NCI-H345 treated with DMSO at 0.1 percent for 48 hours (cell line): ENCODE measurements at regions not wholly inside any gene's neighbourhood (a gene's known extent, or its start where the extent isn't known, plus 50 kb on each side); places are given as distances from the start of the nearest gene placed in this dataset.

Source experiments
- DNase-seq: peaks from one replicate; lab custom pipeline; 2025; ENCODE audit not compliant: unreplicated experiment; lab: John Stamatoyannopoulos, UW

DNA sequence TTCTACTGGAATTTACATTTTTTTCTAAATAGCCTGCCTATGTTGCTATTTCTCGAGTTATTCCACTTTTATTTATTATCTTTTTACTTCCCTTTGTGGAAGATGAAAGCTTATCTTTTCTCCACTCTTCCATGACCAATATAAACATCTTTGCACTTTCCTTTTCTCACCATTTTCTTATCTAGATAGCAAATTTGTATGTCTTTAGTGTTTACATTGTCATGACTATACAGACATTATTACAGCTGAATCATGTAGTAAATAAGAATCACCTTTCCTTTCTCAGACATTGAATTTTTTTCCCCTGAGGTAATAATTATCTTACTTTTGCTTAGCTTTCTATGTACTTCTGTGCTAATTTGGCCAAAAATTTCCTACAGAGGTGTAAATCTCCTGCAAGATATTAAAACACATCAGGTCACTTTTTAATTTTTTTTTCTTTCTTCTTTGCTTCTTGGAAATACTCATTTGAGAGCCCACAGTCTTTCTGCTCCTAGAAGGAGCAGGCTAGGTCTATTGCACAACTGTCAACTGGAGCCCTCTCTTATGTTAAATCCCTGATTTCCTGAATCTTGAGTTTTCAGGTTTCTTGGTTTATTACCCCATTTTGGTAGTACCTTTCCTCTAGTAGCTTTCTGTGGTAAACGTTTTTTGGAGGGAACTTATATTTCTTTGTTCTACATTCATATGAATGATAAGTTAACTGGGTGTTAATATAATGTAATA is 109.0 kb upstream of the ATP2B1 start:
- no peak for DNase-seq

DNA sequence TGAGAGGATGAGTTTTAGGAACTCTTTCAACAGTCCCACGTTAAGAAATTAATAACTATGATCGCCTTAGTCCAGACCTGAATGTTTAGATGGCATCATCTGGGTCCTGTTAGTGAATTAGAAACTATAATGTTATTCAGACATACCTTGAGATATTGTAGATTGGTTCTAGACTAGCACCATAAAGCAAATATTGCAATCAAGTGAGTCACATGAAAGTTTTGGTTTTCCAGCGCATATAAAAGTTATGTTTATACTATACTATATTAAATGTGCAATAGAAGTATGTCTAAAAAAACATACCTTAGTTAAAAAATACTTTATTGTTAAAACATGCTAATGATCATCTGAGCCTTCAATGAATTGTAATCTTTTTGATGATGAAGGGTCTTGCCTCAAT is 106.6 kb upstream of the ATP2B1 start:
- DNase-seq = no peak

DNA sequence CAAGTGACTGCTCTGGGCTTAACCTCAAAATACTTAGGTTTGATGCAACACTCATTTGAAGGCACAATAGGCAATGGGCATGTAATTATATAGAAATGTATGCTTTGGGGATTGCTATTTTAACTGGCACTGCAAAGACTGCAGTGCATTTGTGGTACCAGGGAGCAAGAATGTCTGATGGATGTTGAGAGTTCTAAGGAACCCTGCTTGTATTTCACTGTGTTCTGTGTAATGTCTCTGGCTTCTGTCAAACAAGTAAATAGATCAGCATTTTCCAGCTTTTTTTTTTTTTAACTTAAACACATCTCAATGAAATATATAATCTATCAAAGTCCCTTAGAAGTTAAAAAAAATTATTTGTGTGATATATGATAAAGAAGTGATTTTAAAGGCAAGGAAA is 94.8 kb upstream of the ATP2B1 start:
- DNase-seq = no peak

DNA sequence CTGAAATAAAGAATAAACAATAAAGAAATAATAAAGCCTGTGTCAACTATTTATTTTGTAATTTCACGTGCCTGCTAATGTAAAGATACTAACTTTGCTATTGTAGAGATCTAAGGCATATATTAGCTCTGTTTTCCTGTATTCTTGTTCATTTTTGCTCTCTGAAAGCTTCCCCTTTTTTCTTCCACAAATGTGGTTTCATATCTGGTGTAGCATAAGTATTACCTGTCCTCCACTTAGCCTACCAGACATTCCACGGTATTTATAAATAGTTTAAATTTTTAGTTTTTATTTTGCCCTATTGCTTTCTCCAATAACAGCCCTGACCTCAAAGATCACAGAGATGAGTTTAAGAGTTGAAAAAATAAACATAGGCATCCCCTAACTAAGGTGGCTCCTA is 92.6 kb upstream of the ATP2B1 start:
- no peak for DNase-seq

DNA sequence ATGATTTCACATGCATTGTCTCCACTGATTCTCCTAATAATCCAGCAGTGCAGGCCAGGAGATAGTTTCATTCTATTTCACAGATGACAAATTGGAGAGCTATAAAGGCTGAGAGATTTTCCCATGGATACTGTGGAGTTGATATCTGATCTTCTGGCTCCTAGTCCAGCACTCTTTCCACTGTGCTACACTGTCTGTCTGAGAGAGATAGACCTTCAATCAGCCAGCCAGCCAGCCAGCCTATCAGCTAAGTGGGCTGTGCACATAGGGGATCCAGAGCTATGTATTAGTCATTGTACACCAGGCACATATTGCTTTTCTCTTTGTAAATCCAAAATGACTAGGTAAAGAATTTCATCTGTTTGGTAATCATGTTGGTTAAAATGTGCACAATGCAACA is 91.8 kb upstream of the ATP2B1 start:
- DNase-seq = no peak

DNA sequence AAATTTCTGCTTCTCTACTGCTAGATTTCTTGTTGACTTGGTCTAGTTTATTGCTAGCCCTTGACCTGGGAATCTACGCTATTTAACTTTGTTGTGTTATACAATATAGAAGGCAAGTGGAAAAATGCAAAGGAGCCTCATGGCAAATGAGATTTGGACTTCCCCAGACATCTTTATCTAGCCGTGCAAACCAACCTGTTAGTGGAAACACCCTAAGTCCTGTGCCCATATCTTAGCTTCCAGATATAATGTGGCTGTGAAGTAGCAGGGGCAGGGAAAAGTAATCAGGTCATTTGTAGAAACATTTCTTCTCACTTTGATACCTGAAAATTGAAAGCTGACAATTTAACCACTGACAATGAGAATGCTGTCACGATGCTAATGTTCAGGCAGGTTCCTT is 90.7 kb upstream of the ATP2B1 start:
- no peak for DNase-seq

DNA sequence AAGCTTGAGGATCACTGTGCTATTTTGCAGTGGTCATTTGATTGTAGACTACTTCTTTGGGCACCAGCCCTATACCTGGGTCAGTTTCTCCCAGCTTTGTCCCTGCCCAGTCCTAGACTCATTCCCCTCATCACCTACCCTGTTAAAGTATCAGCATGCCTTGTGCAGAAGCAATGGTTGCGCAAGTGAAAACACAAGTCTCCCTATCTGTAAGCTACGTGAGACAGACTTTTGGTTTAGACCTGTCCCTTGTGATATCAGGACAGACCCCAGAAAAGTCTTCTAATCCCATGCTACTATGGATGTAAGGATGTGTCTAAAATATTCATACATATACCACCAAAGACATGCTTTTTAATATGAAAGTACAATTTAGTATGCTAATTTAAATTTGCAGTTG is 88.8 kb upstream of the ATP2B1 start:
- no peak for DNase-seq

DNA sequence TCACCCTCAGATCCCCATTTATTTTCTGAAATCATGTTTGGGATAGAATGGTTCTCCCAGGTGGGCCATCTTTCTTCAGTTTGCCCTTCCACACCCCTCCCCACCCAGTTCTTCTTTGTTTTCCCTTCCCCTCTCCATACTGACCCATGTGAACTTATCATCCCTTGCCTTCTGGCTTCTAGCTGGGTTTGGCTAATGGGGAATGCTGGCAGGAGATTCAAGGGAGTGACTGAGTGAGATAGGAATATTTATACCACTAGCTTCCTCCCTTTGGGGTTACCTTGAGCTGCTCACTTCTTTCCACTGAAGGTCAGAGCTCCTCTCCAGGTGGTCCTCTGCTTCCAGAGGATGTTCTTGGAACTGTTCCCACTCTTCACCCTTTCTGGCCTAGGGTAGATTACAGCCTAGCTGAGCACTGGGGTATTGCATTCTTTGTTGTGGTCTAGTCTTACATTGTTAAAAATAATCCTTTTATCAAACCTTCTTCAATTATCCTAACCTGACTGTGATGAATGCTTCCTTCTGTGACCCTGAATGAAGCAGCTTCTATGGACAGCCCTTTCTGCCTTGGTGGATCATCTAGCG is 88.3 kb upstream of the ATP2B1 start:
- no peak for DNase-seq

DNA sequence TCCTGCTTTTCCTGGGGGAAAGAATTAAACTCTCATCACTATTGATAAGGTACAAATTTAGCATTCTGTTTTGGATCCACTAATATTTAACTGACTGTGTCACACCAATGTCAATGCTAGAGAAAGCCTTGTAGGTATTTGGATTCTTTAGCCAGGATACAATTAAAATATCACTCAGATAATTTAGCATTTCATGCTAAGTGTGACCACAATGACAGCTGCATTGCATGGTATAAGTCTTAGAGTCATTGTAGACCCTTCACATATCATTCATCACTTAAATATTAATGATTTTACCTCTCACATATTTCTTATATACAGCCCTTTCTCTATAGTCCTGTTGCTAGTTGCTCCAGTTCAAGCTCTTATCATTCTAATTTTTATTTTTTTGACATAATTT is 85.3 kb upstream of the ATP2B1 start:
- DNase-seq = no peak

DNA sequence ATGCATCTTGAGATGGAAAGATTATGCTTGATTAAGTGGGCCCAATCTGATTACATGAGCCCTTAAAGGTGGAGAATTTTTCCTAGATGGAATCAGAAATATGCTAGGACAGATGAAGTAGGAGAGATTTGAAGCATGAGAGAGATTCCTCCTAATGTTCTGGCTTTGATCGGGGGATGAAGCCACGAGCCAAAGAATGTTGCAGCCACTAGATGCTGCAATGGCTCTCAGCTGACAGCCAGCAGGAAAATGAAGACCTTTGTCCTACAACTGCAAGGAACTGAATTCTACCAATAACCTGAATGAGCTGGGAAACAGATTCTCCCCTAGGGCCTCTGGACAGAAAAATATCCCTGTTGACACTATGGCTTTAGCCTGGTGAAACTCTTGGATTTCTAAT is 82.6 kb upstream of the ATP2B1 start:
- no peak for DNase-seq

DNA sequence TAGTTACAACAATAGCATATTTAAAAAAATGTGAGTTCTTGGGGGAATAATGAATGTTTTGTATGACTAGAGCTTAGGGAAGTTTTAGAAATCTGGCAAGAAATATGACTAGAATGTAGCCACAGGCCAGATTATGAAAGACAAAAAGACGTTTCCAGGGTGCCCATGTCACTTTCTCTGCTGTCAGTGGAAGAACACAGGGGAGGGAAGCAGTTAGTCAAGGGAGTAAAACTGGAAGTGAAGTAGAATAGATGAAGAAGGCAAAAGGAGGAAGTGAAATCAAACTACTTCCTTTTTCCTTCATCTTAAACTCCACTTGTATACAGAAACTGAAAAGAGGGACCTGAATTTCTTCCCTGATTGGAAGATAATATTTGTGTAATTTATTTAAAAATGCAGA is 81.2 kb upstream of the ATP2B1 start:
- no peak for DNase-seq

DNA sequence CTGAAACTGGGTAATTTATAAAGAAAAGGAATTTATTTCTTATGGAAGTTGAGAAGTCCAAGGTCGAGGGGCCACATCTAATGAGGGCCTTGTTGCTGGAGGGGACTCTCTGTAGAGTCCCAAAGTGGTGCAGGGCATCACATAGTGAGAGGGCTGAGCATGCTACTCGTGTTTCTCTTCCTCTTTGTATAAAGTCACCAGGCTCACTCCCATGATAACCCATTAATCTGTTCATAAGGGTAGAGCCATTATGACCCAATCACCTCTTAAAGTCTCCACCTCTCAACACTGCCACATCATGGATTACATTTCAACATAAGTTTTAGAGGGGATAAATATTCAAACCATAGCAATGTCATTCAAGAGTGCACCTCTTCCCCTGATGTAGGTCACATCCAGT is 79.1 kb upstream of the ATP2B1 start:
- DNase-seq = no peak

DNA sequence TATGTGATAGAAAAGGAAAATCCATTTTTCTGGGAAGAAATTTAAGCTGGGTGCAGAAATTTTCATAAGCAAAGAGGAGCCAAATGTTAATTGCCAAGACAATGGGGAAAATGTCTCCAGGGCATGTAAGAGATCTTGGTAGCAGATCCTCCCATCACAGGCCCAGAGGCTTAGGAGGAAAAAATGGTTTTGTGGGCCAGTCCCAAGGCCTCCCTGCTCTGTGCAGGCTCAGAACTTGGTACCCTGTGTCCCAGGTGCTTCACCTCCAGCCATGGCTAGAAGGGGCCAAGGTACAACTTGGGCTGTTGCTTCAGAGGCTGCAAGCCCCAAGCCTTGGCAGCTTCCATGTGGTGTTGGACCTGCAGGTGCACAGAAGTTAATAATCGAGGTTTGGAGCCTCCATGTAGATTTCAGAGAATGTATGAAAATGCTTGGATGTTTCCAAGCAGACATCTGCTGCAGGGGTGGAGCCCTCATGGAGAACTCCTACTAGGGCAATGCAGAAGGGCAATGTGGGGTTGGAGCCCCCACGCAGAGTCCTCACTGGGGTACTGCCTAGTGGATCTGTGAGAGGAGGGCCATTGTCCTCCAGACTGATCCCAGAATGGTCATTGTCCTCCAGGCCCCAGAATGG is 77.7 kb upstream of the ATP2B1 start:
- no peak for DNase-seq

DNA sequence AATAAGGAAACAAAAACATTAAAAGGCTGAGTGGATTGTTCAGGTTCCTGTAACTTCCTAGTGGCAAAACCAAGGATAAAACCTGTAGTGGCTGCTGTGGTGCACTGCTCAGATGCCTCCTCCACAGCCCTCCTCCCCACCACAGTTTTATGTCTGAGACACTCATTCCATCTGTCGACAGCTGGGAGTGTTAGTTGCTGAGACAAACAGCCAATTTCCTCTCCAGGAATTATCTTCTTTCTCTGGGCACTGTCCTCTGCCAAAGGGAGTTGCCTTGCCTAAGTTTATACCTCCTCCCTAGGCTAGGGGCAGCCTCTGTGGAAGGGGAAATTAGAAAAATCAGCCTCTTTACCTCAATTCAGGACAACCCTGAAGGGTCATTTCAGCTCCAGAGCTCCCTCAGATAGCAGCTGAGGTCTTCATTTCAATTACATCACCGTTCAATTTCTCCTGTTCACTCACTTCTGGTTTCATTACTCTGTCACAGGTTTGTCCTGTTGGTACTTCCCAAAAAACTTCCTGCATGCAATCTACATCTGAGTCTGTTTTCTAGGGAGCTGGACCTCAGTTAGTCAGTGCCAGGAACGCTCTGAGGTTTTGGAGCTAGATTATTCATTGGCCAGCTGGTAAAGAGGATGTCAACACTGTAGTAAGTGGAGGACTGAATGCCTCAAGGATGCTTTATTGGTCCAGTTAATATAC is 74.9 kb upstream of the ATP2B1 start:
- DNase-seq = no peak

DNA sequence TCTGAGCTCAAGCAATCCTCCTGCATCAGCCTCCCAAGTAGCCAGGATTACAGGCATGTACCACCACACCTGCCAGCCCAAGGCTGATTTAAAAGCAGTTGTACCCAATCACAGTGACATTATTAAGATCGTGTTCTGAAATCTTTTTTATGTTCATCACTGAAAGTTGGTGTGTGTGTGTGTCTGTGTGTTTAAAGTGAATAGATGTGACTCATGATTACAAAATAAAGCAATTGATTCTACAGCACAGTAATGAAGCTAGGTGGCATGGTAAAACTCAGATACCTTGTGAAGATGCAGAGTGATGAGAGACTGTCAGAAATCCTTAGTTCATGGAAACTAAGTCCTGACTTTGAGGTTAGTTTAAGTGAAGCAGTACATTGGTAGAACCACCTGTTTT is 74.2 kb upstream of the ATP2B1 start:
- DNase-seq = no peak

DNA sequence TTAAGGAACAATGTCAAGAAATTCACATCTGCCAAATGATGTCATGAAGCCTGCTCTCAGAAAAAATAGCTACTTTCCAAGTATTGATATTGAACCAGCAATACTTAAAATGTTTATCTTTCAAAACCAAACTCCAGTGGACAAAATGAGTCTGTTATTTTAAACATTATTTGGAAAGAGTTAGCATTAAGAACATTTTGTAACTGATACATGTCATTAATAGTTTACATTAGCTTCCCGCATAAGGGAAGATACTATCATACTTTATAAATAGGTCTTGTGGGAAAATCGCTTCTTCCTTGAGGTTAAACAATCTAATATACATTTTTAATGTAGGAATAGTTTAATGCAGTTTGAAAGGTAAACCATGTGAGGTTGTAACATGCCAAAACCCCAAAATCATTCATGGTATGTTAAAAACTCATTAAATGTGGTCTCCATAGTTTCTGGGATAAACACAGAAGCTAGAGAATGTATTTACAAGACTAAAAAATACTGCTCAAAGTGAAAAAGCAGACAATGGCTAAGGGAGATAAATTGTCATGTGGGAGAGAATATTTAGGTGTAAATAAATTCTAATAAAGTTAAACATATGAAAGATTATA is 73.4 kb upstream of the ATP2B1 start:
- DNase-seq = no peak

DNA sequence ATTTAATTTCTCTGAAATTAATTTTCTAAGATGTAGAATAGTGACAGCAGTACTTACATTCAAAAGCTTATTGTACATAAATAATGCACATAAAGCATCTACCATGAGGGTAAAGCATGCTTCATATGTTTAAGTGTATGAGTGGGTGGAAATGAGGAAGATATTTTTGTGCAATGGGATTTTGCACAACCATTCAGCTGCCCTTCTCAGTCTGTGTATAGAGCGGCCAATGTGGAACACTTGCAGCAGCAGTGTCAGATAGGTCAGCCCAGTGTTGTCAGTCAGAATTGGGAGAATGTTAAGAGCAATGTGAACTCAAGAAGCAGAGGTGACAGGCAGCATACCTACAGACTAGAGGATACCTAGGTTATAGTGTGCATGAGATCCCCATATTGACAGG is 72.5 kb upstream of the ATP2B1 start:
- no peak for DNase-seq

DNA sequence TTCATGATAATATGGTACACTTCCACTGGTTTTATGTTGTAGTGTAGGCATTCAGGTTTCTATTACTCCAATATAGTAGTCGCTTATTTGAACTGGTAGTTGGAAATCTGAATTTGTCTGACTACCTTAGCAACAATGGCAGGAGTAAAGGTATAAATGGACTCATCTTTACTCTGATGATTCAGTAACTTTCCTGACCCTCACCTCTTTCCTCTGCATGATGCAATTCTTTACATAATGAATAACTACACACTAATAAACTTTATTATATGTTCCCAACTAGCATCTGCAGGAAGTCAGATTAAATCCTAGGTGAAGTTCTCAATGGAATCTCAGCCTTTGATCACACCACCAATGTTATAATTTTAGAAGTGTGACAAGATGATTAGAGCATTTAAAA is 70.5 kb upstream of the ATP2B1 start:
- DNase-seq = no peak

DNA sequence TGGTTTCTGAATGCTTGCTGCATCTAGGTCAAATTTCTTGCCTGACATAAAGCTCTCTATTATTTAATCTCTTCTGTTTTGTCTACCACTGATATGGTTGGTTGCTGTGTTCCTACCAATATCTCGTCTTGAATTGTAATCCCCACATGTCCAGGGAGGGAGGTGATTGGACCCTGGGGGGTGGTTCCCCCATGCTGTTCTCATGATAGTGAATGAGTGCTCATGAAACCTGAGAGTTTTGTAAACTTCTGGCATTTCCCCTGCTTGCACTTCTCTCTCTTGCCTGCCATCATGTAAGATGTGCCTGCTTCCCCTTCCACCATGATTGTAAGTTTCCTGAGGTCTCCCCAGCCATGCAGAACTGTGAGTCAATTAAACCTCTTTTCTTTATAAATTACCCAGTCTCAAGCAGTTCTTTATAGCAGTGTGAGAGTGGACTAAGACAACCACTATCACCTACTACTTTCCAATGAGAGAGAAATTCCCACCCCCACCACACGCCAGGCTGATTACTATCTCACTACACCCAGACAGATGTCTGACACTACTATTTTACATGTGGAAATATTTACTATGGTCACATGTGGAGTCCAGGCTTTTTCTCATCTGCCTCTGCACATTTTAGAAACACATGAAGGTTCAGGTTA is 69.2 kb upstream of the ATP2B1 start:
- no peak for DNase-seq

DNA sequence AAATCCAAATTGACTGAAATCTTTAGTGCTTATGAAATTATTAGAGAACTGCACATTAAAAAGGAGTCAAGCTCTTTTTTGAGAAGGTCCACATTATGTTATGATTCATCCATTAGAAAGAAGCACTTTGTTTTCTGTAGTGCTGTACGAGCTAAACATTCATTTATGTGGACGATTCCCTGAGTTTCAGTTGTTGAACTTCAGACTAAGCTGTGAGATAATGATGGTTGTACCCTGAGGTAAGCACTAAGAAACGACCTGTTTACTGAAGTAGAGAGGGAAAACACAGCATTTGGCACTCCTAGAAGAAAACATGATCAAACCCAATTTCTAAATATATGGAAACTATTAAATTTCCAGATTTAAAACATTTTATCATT is 67.3 kb upstream of the ATP2B1 start:
- no peak for DNase-seq
